ENCODE measurements at regions not wholly inside any gene's neighbourhood (a gene's known extent, or its start where the extent isn't known, plus 50 kb on each side); places are given as distances from the start of the nearest gene placed in this dataset.

DNA sequence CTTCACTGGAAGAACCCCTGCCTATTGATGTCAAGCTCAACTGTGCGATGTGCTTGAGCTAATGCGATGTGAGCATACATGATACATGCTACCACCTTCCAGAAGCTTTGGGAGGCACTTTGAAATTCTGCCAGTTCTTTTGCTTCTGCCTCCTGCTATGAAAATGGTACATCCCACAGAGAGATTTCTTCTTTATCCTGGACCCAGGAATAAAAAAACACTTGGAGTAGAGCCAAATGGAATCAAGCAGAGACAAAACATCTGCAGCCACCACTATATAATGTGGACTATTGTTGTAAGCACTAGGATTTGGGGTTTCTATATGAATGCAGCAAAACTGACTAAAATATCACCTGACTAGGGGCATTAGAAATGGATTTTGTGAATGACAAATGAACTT, 119.9 kb upstream of the GAP43 start:
- Histone ChIP-seq H3K4me2 (ENCODE audit: low read length) (no peak overlapping the region), H2AFZ (no peak overlapping the region), H3K9ac (no peak overlapping the region), H3K27me3 (ENCODE audit: control insufficient read depth, insufficient read depth, low read length) (no peaks in the 10 kb centered on the region), H3K4me3 (ENCODE audit: low read depth, low read length) (no peak overlapping the region), H3K79me2 (no peaks in the 10 kb centered on the region), H3K9me3 (ENCODE audit: control insufficient read depth, low read length) (no peaks in the 10 kb centered on the region), H3K36me3 (ENCODE audit: control insufficient read depth, insufficient read depth, low read length) (no peaks in the 10 kb centered on the region), H3K4me1 (no peaks in the 10 kb centered on the region), H3K27ac (no peak overlapping the region)
- TF ChIP-seq, protein P1, sequence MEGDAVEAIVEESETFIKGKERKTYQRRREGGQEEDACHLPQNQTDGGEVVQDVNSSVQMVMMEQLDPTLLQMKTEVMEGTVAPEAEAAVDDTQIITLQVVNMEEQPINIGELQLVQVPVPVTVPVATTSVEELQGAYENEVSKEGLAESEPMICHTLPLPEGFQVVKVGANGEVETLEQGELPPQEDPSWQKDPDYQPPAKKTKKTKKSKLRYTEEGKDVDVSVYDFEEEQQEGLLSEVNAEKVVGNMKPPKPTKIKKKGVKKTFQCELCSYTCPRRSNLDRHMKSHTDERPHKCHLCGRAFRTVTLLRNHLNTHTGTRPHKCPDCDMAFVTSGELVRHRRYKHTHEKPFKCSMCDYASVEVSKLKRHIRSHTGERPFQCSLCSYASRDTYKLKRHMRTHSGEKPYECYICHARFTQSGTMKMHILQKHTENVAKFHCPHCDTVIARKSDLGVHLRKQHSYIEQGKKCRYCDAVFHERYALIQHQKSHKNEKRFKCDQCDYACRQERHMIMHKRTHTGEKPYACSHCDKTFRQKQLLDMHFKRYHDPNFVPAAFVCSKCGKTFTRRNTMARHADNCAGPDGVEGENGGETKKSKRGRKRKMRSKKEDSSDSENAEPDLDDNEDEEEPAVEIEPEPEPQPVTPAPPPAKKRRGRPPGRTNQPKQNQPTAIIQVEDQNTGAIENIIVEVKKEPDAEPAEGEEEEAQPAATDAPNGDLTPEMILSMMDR (IDR thresholded peaks at IDR 0.05): no peak

DNA sequence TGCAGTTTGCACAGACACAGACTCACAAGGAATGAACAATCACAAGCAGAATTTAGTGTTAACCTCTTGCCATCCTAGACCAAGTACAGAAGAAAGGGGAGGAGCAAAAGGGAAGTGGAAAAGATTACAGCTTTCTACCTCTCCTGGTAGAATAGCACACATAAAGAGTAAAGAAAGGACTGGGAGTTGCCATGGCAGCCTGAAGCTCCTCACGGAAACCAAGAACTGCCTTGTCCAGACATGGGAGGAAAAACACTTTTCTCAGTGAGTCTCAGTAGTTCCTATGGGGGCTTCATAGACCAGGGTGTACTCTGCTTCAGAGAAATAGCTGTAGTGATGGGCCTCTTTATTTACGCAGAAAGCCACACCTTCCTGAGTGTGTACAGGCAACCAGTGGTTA, 114.7 kb upstream of the GAP43 start:
- TF ChIP-seq, protein P1 (IDR thresholded peaks at IDR 0.05): no peak
- Histone ChIP-seq H3K9ac (no peak overlapping the region), H3K4me3 (ENCODE audit: low read depth, low read length) (no peak overlapping the region), H3K79me2 (no peaks in the 10 kb centered on the region), H3K4me2 (ENCODE audit: low read length) (no peak overlapping the region), H3K9me3 (ENCODE audit: control insufficient read depth, low read length) (no peaks in the 10 kb centered on the region), H3K27me3 (ENCODE audit: control insufficient read depth, insufficient read depth, low read length) (no peaks in the 10 kb centered on the region), H3K36me3 (ENCODE audit: control insufficient read depth, insufficient read depth, low read length) (no peaks in the 10 kb centered on the region), H2AFZ (no peak overlapping the region), H3K4me1 (no peaks in the 10 kb centered on the region), H3K27ac (no peak overlapping the region)

DNA sequence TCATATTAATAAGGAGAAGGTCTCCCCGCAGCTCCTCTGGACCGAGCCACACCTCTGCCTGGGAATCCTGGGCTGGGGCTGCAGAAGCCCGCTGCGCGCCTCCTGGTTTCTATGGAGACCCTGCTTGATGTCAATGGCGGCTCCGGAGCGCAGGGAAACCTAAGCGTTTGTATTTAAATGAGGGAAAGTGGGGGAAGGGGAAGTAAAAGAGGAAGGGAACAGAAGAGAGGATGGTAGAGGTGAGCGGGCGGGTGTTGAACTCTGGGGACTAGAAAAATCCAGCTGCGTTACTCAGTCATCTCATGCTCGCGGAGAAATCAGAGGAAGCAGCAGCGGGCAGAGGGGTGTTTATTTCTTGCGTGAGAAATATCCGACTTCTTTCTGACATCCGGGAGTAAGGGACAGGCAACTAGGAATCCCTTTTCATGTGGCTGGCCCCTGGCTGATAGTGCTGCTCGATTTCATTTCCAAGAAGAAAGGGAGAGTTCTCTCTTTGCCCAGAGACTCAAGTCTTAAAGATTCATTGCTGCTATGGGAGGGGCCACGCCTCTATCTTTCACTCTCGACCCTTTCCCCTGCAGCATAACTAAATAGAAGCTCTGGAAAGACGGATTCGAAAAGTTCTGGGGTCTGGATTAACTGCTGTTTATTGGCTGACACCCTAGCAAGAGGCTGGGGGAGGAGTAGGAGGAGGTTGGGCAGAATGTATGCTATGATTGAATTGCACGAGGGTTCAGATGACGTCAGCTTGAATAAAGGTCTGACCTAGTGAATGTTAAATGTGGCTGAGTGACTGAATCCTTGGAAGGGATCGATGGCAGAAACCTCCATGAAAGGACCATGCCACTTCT, 110.5 kb upstream of the GAP43 start:
- H3K4me1 ChIP-seq: no peaks in the 10 kb centered on the region
- H3K4me3 ChIP-seq (ENCODE audit: low read depth, low read length): peak overlapping the region; percentile 54
- H3K27ac ChIP-seq: no peak overlapping the region
- H3K4me2 ChIP-seq (ENCODE audit: low read length): peak overlapping the region; percentile 72
- H2AFZ ChIP-seq: peak overlapping the region; percentile 88
- H3K9me3 ChIP-seq (ENCODE audit: control insufficient read depth, low read length): no peaks in the 10 kb centered on the region
- H3K27me3 ChIP-seq (ENCODE audit: control insufficient read depth, insufficient read depth, low read length): no peaks in the 10 kb centered on the region
- TF ChIP-seq, protein P1 (IDR thresholded peaks at IDR 0.05): no peak
- no peak overlapping the region for H3K9ac ChIP-seq
- no peaks in the 10 kb centered on the region for H3K36me3 ChIP-seq (ENCODE audit: control insufficient read depth, insufficient read depth, low read length)
- no peaks in the 10 kb centered on the region for H3K79me2 ChIP-seq

DNA sequence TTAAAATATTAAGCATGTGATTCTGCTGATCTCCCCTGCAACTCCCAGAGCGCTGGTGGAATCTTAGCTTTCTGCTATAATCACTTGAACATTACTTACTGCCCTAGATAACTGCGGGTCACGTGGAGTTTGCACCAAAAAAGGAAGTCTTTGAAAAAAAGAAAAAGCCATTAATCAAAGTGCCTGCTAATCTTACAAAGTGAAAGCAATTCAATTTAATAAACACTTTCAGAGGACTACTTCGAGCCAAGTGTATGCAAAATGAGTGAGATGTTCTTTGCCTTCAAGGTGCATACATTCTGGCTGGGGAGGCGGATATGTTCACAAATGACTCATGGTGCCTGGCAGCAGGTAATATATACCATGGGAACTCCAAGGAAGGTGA, 109.9 kb upstream of the GAP43 start:
- H3K4me3 ChIP-seq (ENCODE audit: low read depth, low read length): peak overlapping the region; percentile 54
- H3K27ac ChIP-seq: no peak overlapping the region
- H3K79me2 ChIP-seq: no peaks in the 10 kb centered on the region
- H3K4me1 ChIP-seq: no peaks in the 10 kb centered on the region
- H3K4me2 ChIP-seq (ENCODE audit: low read length): peak overlapping the region; percentile 72
- peak overlapping the region; percentile 88 for H2AFZ ChIP-seq
- no peaks in the 10 kb centered on the region for H3K9me3 ChIP-seq (ENCODE audit: control insufficient read depth, low read length)
- TF ChIP-seq, protein P1 (IDR thresholded peaks at IDR 0.05): no peak
- no peak overlapping the region for H3K9ac ChIP-seq
- H3K36me3 ChIP-seq (ENCODE audit: control insufficient read depth, insufficient read depth, low read length): no peaks in the 10 kb centered on the region
- H3K27me3 ChIP-seq (ENCODE audit: control insufficient read depth, insufficient read depth, low read length): no peaks in the 10 kb centered on the region
